ENCODE measurements at regions not wholly inside any gene's neighbourhood (a gene's known extent, or its start where the extent isn't known, plus 50 kb on each side); places are given as distances from the start of the nearest gene placed in this dataset.
"Not testable (repeated sequence)": the region's sequence is repeated elsewhere in the genome, so short reads cannot be mapped to it uniquely, and the experiment has no call there.

DNA sequence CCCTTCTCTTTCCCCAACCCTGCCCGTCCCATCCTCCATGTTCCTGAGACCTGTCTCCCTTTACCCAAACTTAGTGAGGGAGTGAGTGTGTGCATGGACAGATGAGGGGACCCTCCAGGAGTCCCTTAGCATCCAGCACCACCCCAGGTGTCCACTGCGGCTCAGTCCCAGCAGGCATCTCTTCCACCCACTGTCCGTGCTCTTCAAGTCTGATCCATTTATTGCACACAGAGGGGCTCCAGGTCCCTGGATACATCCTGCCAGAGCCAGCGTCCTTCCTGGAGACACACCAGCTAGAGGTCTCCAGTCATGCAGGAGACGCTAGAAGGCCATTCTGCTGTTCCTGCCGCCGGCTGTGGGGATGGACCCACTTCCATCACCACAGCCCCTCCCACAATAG, 239.2 kb downstream of the ADGRD1 start:
- H3K4me3 ChIP-seq (ENCODE audit: low read depth, low read length): no peak overlapping the region
- no peak for DNase-seq (ENCODE audit: low read depth)
- TF ChIP-seq, protein P1, sequence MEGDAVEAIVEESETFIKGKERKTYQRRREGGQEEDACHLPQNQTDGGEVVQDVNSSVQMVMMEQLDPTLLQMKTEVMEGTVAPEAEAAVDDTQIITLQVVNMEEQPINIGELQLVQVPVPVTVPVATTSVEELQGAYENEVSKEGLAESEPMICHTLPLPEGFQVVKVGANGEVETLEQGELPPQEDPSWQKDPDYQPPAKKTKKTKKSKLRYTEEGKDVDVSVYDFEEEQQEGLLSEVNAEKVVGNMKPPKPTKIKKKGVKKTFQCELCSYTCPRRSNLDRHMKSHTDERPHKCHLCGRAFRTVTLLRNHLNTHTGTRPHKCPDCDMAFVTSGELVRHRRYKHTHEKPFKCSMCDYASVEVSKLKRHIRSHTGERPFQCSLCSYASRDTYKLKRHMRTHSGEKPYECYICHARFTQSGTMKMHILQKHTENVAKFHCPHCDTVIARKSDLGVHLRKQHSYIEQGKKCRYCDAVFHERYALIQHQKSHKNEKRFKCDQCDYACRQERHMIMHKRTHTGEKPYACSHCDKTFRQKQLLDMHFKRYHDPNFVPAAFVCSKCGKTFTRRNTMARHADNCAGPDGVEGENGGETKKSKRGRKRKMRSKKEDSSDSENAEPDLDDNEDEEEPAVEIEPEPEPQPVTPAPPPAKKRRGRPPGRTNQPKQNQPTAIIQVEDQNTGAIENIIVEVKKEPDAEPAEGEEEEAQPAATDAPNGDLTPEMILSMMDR (conservative IDR thresholded peaks at IDR 0.05; ENCODE audit: low read depth, low read length): no peak

DNA sequence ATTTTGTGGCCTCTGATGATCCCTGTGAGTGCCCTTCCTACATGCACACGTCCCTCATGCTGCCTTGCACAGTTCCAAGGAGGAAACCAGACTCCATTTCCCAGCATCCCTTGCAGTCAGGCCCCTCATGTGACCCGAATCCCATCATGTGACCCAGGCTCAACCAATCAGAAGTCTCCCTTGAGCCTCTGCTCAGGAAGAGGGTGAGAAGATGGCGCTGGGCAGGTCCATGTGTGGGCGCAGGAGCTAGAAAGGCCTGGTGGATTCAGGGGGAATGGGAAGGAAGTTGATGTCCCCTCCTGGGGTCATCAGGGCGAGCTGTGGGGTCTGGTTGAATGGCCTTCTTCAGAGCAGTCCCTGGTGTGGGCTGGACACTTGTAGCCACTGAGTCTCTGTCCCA, 240.5 kb downstream of the ADGRD1 start:
- TF ChIP-seq, protein P1 (conservative IDR thresholded peaks at IDR 0.05; ENCODE audit: low read depth, low read length): no peak
- H3K4me3 ChIP-seq (ENCODE audit: low read depth, low read length): no peak overlapping the region
- no peak for DNase-seq (ENCODE audit: low read depth)

DNA sequence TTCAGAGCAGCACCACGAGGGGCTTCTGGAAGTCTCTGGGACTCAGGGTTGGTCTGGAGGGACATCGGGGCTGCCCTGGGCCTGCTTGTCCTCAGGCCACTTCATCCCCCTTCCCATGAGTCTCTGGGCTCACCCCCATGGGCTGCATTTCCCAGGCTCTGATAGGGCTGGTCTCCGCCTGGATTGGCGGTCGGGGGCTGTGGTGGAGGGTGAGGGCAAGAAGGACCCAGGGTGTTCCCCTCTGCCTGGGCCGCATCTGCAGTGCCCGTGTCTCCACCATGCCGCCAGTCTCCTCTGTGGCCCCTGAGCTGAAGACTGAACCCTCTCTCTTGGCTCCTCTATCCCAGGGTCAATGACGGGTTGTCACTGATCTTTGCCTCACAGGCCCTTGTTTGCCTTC, 242.1 kb downstream of the ADGRD1 start:
- DNase-seq (ENCODE audit: low read depth): no peak
- TF ChIP-seq, protein P1 (conservative IDR thresholded peaks at IDR 0.05; ENCODE audit: low read depth, low read length): no peak

DNA sequence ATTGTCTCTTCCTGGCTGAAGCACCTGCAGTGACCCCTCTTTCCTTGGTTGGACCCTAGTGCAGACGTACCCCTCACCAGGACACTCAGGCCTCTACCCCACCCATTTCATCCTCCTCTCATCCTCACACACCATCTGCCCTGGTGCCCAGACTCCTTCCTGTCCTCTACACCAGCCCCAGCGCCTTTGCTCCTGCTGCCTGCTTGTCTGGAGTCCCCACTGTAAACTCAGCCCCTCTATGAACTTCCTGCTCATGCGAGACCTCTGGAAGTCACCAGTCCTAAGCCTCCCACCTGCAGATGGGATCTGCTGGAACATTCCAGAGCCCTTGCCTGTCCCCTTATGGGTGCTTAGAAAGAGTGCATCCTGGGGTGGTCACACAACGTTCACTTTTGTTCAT, 242.5 kb downstream of the ADGRD1 start:
- DNase-seq (ENCODE audit: low read depth): no peak
- TF ChIP-seq, protein P1 (conservative IDR thresholded peaks at IDR 0.05; ENCODE audit: low read depth, low read length): no peak
- no peak overlapping the region for H3K4me3 ChIP-seq (ENCODE audit: low read depth, low read length)

More for the DNA sequence above, 242.1 kb downstream of the ADGRD1 start:
- H3K4me3 ChIP-seq (ENCODE audit: low read depth, low read length): no peak overlapping the region

DNA sequence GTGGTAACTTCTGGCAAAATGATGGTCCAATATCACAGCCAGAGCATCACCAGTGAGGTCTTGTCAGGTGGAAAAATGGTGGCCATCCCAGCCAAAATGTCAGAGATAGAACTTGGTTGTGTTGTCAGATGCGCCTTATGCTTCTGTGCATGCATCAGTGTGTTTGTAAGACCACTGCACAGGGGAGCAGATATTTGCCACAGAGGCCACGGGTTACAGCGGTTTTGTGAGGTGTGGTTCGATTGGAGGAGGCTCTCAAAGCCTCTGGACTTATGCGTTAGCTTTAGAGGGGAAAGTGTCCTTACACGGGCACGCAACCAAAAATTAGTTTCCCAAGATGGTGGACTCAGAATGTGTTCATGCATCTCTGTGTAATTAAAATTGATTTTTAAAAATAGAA, 243.8 kb downstream of the ADGRD1 start:
- no peak for DNase-seq (ENCODE audit: low read depth)
- TF ChIP-seq, protein P1 (conservative IDR thresholded peaks at IDR 0.05; ENCODE audit: low read depth, low read length): no peak
- no peak overlapping the region for H3K4me3 ChIP-seq (ENCODE audit: low read depth, low read length)

DNA sequence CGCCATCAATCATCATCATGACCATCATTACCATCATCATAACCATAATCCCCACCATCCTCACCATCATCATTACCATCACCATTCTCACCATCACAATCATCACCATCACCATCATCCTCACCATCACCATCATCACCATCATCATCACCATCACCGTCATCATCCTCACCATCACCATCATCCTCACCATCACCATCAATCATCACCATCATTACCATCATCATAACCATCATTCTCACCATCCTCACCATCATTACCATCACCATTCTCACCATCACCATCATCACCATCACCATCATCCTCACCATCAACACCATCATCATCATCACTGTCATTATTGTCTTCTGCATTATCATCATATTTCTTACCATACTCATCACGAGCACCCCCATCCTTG, 245.5 kb downstream of the ADGRD1 start:
- TF ChIP-seq, protein P1 (conservative IDR thresholded peaks at IDR 0.05; ENCODE audit: low read depth, low read length): no peak
- no peak for DNase-seq (ENCODE audit: low read depth)
- H3K4me3 ChIP-seq (ENCODE audit: low read depth, low read length): no peak overlapping the region

DNA sequence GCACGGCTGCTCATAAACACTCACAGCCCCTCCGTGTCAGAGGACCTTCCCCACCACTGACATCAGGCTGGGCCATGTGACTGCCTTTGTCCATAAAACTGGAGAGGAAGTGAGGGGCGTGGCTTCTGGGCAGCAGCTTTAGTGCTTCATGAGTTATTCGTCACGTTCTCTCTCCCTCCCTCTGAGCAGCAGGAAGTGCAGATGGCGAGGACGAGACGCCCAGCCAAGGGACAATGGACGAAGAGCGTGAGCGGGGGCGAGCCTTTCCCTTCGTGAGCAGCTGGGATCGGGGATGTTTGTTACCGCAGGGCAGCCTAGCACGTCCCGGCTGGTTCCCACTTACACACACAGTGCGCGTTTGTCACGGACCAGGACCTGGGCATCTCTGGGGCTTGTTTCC, 248.2 kb downstream of the ADGRD1 start:
- not testable (repeated sequence) for DNase-seq (ENCODE audit: low read depth); H3K4me3 ChIP-seq (ENCODE audit: low read depth, low read length)

Data from choroid plexus epithelial cell (primary cell).